ENCODE measurements at regions not wholly inside any gene's neighbourhood (a gene's known extent, or its start where the extent isn't known, plus 50 kb on each side); places are given as distances from the start of the nearest gene placed in this dataset.

DNA sequence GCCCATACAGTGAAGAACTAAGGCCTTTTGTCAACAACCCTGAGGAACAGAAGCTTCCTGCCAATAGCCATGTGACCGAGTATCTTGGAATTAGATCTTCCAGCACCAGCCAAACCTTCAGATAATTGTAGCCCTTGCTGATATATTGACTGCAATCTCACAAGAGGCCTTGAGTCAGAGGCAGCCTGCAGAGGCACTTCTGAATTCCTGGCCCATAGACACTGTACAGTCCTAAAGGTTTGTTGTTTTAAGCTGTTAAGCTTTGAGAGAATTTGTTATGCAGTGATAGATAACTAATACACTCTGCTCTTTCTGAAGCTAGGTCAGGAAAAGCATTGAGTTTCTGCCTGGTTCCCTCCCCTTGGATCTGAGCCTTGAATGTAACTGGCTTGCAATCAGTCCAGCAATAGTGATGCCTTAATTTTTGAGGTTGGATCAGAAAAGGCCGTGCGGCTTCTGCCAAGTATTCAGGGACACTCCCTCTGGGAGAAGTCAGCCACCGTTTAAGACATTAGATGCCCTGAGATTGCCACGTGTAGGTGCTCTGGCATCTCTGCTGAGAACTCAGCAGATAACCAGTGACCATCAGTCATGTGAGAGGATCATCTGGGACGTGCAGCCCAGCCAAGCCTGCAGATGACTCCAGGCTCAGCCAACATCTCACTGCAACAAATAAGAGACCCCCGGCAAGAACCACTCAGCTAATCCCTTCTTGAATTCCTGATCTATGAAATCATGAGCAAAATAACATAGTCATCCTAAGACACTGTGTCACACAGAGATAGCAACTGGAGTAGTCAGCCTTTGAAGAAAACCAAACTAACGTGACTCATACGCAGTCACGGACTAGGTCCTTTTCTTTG is 126.8 kb upstream of the STC2 start:
- Histone ChIP-seq H3K36me3 (no peaks in the 10 kb centered on the region), H3K9me3 (no peaks in the 10 kb centered on the region), H3K27me3 (no peaks in the 10 kb centered on the region), H3K4me1 (no peaks in the 10 kb centered on the region), H3K27ac (peak overlapping the region in 1 of 4 donors; percentile 24), H3K4me3 (no peak overlapping the region)
- no peak for DNase-seq (ENCODE audit: low spot score in 2 of 2)
- TF ChIP-seq EP300 (IDR thresholded peaks at IDR 0.05) (peak in 1 of 2 donors; percentile 10), POLR2A (IDR thresholded peaks at IDR 0.05) (no peak)
- TF ChIP-seq, protein P1, sequence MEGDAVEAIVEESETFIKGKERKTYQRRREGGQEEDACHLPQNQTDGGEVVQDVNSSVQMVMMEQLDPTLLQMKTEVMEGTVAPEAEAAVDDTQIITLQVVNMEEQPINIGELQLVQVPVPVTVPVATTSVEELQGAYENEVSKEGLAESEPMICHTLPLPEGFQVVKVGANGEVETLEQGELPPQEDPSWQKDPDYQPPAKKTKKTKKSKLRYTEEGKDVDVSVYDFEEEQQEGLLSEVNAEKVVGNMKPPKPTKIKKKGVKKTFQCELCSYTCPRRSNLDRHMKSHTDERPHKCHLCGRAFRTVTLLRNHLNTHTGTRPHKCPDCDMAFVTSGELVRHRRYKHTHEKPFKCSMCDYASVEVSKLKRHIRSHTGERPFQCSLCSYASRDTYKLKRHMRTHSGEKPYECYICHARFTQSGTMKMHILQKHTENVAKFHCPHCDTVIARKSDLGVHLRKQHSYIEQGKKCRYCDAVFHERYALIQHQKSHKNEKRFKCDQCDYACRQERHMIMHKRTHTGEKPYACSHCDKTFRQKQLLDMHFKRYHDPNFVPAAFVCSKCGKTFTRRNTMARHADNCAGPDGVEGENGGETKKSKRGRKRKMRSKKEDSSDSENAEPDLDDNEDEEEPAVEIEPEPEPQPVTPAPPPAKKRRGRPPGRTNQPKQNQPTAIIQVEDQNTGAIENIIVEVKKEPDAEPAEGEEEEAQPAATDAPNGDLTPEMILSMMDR (IDR thresholded peaks at IDR 0.05) = no peak
- 66 to 67% methylated on average over 10 of the region's 10 CpGs for WGBS, 2 donors

DNA sequence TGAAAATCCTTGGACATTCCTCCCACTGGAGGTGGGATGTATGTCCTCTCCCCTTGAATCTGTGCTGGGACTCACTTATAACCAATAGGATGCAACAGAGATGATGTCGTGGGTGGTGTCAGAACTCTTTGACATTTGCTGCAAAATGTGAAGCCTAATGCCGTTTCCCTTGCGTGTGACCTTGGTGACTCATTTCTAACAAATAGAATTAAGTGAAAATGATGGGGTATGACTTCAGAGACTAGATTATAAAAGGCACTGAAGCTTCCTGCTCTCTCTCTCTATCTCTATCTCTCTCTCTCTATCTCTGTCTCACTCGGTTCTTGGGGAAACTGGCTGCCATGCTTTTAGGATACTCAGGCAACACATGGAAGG is 126.1 kb upstream of the STC2 start:
- Histone ChIP-seq H3K36me3 (no peaks in the 10 kb centered on the region), H3K9me3 (no peaks in the 10 kb centered on the region), H3K27me3 (no peaks in the 10 kb centered on the region), H3K4me3 (no peak overlapping the region), H3K4me1 (no peaks in the 10 kb centered on the region), H3K27ac (peak overlapping the region in 1 of 4 donors; percentile 24)
- WGBS, 2 donors = 59 to 60% methylated on average over 4 of the region's 4 CpGs
- no peak for TF ChIP-seq POLR2A (IDR thresholded peaks at IDR 0.05)
- TF ChIP-seq, protein P1 (IDR thresholded peaks at IDR 0.05) = no peak
- TF ChIP-seq EP300 (IDR thresholded peaks at IDR 0.05) = no peak
- DNase-seq (ENCODE audit: low spot score in 2 of 2) = no peak

DNA sequence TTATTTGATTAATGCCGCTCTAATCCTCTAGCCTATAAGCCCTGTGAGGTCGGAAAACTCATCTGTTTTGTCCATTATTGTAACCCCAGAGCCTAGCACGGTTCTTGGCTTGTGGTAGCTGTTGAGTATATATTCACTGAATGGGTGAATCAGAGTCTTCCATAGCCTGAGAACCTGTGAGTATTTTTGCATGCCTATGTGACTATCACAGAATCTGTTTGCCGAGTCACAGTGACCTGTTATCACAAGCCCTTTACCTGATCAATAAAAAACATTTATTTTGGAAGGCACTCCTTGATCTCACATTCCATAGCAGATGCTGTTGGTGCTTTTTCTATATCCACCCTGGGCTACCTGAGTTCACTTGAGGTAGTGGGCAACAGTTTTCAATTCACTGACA is 125.0 kb upstream of the STC2 start:
- Histone ChIP-seq H3K9me3 (no peaks in the 10 kb centered on the region), H3K36me3 (no peaks in the 10 kb centered on the region), H3K4me3 (no peak overlapping the region), H3K27me3 (no peaks in the 10 kb centered on the region), H3K27ac (no peak overlapping the region), H3K4me1 (no peaks in the 10 kb centered on the region)
- TF ChIP-seq POLR2A (IDR thresholded peaks at IDR 0.05) (no peak), EP300 (IDR thresholded peaks at IDR 0.05) (no peak)
- TF ChIP-seq, protein P1 (IDR thresholded peaks at IDR 0.05) = no peak
- 79 to 82% methylated on average over 4 of the region's 4 CpGs for WGBS, 2 donors
- DNase-seq (ENCODE audit: low spot score in 2 of 2) = no peak

DNA sequence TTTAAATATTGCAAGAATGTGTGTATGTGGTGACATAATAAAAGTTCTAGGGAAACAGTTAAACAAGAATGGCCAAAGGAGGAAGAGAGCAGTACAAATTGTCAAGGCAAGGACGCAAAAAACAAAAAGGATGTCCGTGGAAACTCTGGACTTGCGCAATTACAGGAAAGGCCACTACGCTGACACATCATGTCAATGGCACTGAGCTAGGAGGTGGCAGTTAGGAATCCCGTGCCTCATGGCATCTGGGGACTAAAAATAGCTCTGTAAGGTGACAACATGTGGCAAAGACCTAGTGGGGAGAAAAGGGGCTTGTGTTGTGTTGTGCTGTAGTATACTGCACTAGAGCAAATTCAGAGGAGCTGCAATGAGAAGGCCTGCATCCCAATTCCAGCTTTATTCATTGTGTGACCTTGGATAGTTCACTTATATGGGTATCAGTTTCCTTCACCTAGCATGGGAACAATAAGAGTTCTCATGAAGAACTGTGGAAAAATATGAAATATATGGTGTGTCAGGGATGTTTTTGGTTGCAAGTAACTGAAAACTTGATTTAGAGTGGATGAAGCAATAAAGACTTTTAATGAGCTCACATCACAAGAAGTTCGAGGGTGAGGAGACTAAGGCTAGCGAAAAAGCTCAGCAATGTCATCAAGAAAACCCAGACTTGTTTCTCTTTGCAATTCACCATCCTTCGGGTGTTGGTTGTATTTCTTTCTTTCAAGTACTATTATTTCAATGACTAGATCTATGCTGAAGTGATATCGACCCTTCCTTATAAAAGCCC is 124.1 kb upstream of the STC2 start:
- peak in 1 of 2 donors; percentile 44 for DNase-seq (ENCODE audit: low spot score in 2 of 2)
- H3K36me3 ChIP-seq = no peaks in the 10 kb centered on the region
- no peaks in the 10 kb centered on the region for H3K9me3 ChIP-seq
- no peaks in the 10 kb centered on the region for H3K4me1 ChIP-seq
- H3K4me3 ChIP-seq = no peak overlapping the region
- no peak overlapping the region for H3K27ac ChIP-seq
- TF ChIP-seq EP300 (IDR thresholded peaks at IDR 0.05) (peak; percentile 20 to 73), POLR2A (IDR thresholded peaks at IDR 0.05) (no peak)
- no peaks in the 10 kb centered on the region for H3K27me3 ChIP-seq
- 70 to 73% methylated on average over 9 of the region's 9 CpGs for WGBS, 2 donors

DNA sequence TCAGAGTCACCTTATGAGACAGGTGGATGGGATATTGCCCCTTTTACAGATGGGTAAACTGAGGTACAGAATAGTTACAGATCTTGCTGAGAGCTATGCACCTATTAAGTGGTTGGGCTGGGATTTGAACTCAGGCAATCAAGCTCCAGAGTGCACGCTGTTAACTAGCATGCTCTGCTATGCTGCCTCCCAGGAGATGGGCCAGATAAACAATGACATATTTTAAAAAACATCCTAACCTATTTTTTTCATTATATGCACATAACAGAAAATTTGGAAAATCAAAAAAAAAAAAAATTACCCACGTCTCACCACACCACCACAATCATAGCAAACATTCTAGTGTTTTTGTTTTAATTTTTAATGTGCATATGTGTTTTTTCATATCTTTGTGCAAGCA is 123.4 kb upstream of the STC2 start:
- WGBS, 2 donors = 61 to 66% methylated on average over 2 of the region's 2 CpGs
- H3K36me3 ChIP-seq = no peaks in the 10 kb centered on the region
- no peak for DNase-seq (ENCODE audit: low spot score in 2 of 2)

More for the DNA sequence above, 123.4 kb upstream of the STC2 start:
- TF ChIP-seq EP300 (IDR thresholded peaks at IDR 0.05) (no peak), POLR2A (IDR thresholded peaks at IDR 0.05) (no peak)
- TF ChIP-seq, protein P1 (IDR thresholded peaks at IDR 0.05) = no peak
- H3K9me3 ChIP-seq = no peaks in the 10 kb centered on the region
- H3K27ac ChIP-seq = no peak overlapping the region
- no peaks in the 10 kb centered on the region for H3K27me3 ChIP-seq
- H3K4me3 ChIP-seq = no peak overlapping the region
- H3K4me1 ChIP-seq = no peaks in the 10 kb centered on the region
